PC-3 (cell line): ENCODE measurements at regions not wholly inside any gene's neighbourhood (a gene's known extent, or its start where the extent isn't known, plus 50 kb on each side); places are given as distances from the start of the nearest gene placed in this dataset.

Source experiments
- ATAC-seq: fragments of 200-7000 bp; cut with Tn5 transposase; 2 replicates; pipeline ENCODE4 v1.9.1; 2020; ENCODE audit warnings: mild to moderate bottlenecking, moderate library complexity
- BruUV-seq: library from RNA; stranded (reverse); fragments of 400-500 nt; replicated peaks from 2 replicates; lab custom pipeline; 2021; lab: Mats Ljungman, UMichigan
- CTCF ChIA-PET: fragments of 300-600 bp; sonication (Branson Sonifier 250); formaldehyde crosslinking; loops from one replicate; lab custom pipeline; 2022; ENCODE audit warnings: antibody characterized with exemption; lab: Charles Lee
- POLR2A ChIA-PET: fragments of 300-600 bp; sonication (Branson Sonifier 250); formaldehyde crosslinking; loops from one replicate; lab custom pipeline; 2022; ENCODE audit warnings: antibody characterized with exemption; ENCODE audit not compliant: unreplicated experiment; lab: Charles Lee
- DNase-seq: peaks from one replicate; pipeline ENCODE4 v3.0.0-alpha.2; 2015
- H2AFZ ChIP-seq: fragments of 300-600 bp; sonication (generic); 2 replicates; pipeline ENCODE4 v1.6.0; 2016; ENCODE audit warnings: antibody characterized with exemption, low read length
- H3F3A ChIP-seq: fragments of 300-600 bp; sonication (generic); one replicate; pipeline ENCODE4 v1.6.0; 2017; ENCODE audit warnings: antibody characterized with exemption, low read length, control low read depth, mild to moderate bottlenecking; ENCODE audit not compliant: unreplicated experiment
- H3K27ac ChIP-seq: fragments of 300-600 bp; sonication (generic); 2 replicates; pipeline ENCODE4 v1.5.1; 2016; ENCODE audit warnings: mild to moderate bottlenecking, low read length
- H3K27me3 ChIP-seq: fragments of 300-600 bp; sonication (generic); 2 replicates; pipeline ENCODE4 v1.6.1; 2016; ENCODE audit warnings: low read length, mixed read lengths
- H3K36me3 ChIP-seq: fragments of 300-600 bp; sonication (generic); 2 replicates; pipeline ENCODE4 v1.6.1; 2016; ENCODE audit warnings: low read depth, mixed run types, low read length, mixed read lengths
- H3K4me1 ChIP-seq: fragments of 300-600 bp; sonication (generic); 2 replicates; pipeline ENCODE4 v1.5.1; 2016; ENCODE audit warnings: low read length; ENCODE audit not compliant: insufficient read depth
- H3K4me2 ChIP-seq: fragments of 300-600 bp; sonication (generic); 2 replicates; pipeline ENCODE4 v1.6.0; 2016; ENCODE audit warnings: low read length
- H3K4me3 ChIP-seq: fragments of 300-600 bp; sonication (generic); 2 replicates; pipeline ENCODE4 v1.5.1; 2016; ENCODE audit warnings: mild to moderate bottlenecking, low read length, mixed read lengths
- H3K79me2 ChIP-seq: fragments of 300-600 bp; sonication (generic); 2 replicates; pipeline ENCODE4 v1.6.1; 2017; ENCODE audit warnings: low read length, mixed read lengths
- H3K9ac ChIP-seq: fragments of 300-600 bp; sonication (generic); 2 replicates; pipeline ENCODE4 v1.6.0; 2016; ENCODE audit warnings: mild to moderate bottlenecking, low read length
- H3K9me2 ChIP-seq: fragments of 300-600 bp; sonication (generic); replicated peaks from 2 replicates; pipeline ENCODE4 v1.6.1; 2016; ENCODE audit warnings: mixed run types, low read length, mixed read lengths
- H3K9me3 ChIP-seq: fragments of 300-600 bp; sonication (generic); 2 replicates; pipeline ENCODE4 v1.6.1; 2016; ENCODE audit warnings: low read length, mixed read lengths
- H4K20me1 ChIP-seq: fragments of 300-600 bp; sonication (generic); 2 replicates; pipeline ENCODE4 v1.6.1; 2016; ENCODE audit warnings: low read length, mixed read lengths
- CTCF ChIP-seq: fragments of 300-600 bp; sonication (generic); conservative IDR thresholded peaks from 2 replicates; pipeline ENCODE4 v1.5.1; 2017; ENCODE audit warnings: antibody characterized with exemption, low read depth, mild to moderate bottlenecking, low read length
- EZH2 ChIP-seq: fragments of 300-600 bp; sonication (generic); IDR thresholded peaks from one replicate; pipeline ENCODE4 v1.6.1; 2017; ENCODE audit warnings: antibody characterized with exemption, mild to moderate bottlenecking, low read length; ENCODE audit not compliant: unreplicated experiment
- EZH2phosphoT487 ChIP-seq: fragments of 300-600 bp; sonication (generic); IDR thresholded peaks from 2 replicates; pipeline ENCODE4 v1.6.1; 2018; ENCODE audit warnings: mild to moderate bottlenecking, antibody characterized with exemption, low read length, borderline replicate concordance
- intact Hi-C: fragments of 100-400 bp; cut with micrococcal nuclease; formaldehyde crosslinking; loops from 2 replicates; pipeline ENCODE4 v1.9.0; 2023

- no peaks in the 10 kb centered on the region for H3F3A ChIP-seq
- ATAC-seq (peak; percentile 66), DNase-seq (peak; percentile 55)
- H3K36me3 ChIP-seq = no peaks in the 10 kb centered on the region
- POLR2A ChIA-PET = no interaction called here
- TF ChIP-seq CTCF (no peak), EZH2phosphoT487 (no peak), EZH2 (no peak)
- no peak overlapping the region for H3K4me2 ChIP-seq
- H3K4me1 ChIP-seq = no peaks in the 10 kb centered on the region
- H2AFZ ChIP-seq = no peak overlapping the region
- H3K9me2 ChIP-seq = no peaks in the 10 kb centered on the region
- BruUV-seq = no TSS peak
- intact Hi-C loops = no loop called here
- H3K9ac ChIP-seq = no peak overlapping the region
- no peaks in the 10 kb centered on the region for H4K20me1 ChIP-seq
- no peak overlapping the region for H3K4me3 ChIP-seq
- H3K27ac ChIP-seq = no peak overlapping the region
- peaks cover 79% of the 10 kb centered on the region for H3K27me3 ChIP-seq
- no peaks in the 10 kb centered on the region for H3K9me3 ChIP-seq
- CTCF ChIA-PET = no interaction called here
- H3K79me2 ChIP-seq = no peaks in the 10 kb centered on the region
These were observed 155.6 kb upstream of the SFSWAP start for GRCh38 chr12:131555197-131555846.

DNA sequence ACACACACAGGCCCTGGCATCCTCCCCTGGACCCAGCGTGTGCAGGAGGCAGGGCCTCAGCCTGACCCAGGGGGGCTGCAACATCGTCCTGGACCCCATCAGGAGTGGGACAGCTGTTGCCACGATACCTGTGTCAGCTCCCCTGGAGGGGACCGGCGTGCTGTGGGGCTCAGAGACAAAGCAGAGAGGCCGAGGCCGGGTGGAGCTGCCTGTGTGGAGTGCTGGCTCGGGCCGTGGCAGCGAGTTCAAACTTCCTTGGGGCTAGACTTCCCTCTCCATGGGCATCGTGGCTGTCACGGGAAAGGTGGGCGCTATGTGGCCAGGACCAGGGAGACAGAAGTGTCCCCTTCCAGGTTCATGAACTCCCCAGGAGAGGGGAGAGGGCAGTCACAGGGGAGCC, 155.0 kb upstream of the SFSWAP start:
- Histone ChIP-seq H4K20me1 (no peaks in the 10 kb centered on the region), H3K79me2 (no peaks in the 10 kb centered on the region), H3K9me2 (no peaks in the 10 kb centered on the region), H3K27ac (no peak overlapping the region), H3K4me2 (no peak overlapping the region), H3K27me3 (peaks cover 75% of the 10 kb centered on the region), H3K36me3 (no peaks in the 10 kb centered on the region), H3K4me3 (no peak overlapping the region), H3K9ac (no peak overlapping the region), H3K4me1 (no peaks in the 10 kb centered on the region), H2AFZ (no peak overlapping the region), H3F3A (no peaks in the 10 kb centered on the region), H3K9me3 (no peaks in the 10 kb centered on the region)
- BruUV-seq = no TSS peak
- no peak for DNase-seq
- no peak for ATAC-seq
- ChIA-PET POLR2A (no interaction called here), CTCF (no interaction called here)
- TF ChIP-seq CTCF = no peak
- no peak for TF ChIP-seq EZH2
- TF ChIP-seq EZH2phosphoT487 = no peak
- intact Hi-C loops = no loop called here

GRCh38 chr12:131557078-131557709, 153.7 kb upstream of the SFSWAP start:
- no peak for ATAC-seq
- intact Hi-C loops = no loop called here

More at GRCh38 chr12:131557078-131557709, 153.7 kb upstream of the SFSWAP start:
- no TSS peak for BruUV-seq
- Histone ChIP-seq H2AFZ (no peak overlapping the region), H3K79me2 (no peaks in the 10 kb centered on the region), H3K36me3 (no peaks in the 10 kb centered on the region), H3K4me2 (no peak overlapping the region), H3K9me2 (no peaks in the 10 kb centered on the region), H4K20me1 (no peaks in the 10 kb centered on the region), H3K9me3 (no peaks in the 10 kb centered on the region), H3K9ac (no peak overlapping the region), H3K27me3 (peaks cover 69% of the 10 kb centered on the region), H3K4me3 (no peak overlapping the region), H3F3A (no peaks in the 10 kb centered on the region), H3K27ac (no peak overlapping the region), H3K4me1 (no peaks in the 10 kb centered on the region)
- POLR2A ChIA-PET = no interaction called here
- DNase-seq = no peak
- CTCF ChIA-PET = no interaction called here
- no peak for TF ChIP-seq EZH2phosphoT487
- no peak for TF ChIP-seq EZH2
- TF ChIP-seq CTCF = no peak
